Stimulated activated CD4-positive, alpha-beta T cell treated with anti-CD3 and anti-CD28 coated beads, TNF-alpha, amount 100 ng/mL, for 4 hours (primary cell): ENCODE measurements at regions not wholly inside any gene's neighbourhood (a gene's known extent, or its start where the extent isn't known, plus 50 kb on each side); places are given as distances from the start of the nearest gene placed in this dataset.

Experiments
- DNase-seq, 3 experiments: peaks; one replicate each; pipeline ENCODE4 v3.0.0-alpha.2; 2020; ENCODE audit warnings: low read depth in 3 of 3

DNA sequence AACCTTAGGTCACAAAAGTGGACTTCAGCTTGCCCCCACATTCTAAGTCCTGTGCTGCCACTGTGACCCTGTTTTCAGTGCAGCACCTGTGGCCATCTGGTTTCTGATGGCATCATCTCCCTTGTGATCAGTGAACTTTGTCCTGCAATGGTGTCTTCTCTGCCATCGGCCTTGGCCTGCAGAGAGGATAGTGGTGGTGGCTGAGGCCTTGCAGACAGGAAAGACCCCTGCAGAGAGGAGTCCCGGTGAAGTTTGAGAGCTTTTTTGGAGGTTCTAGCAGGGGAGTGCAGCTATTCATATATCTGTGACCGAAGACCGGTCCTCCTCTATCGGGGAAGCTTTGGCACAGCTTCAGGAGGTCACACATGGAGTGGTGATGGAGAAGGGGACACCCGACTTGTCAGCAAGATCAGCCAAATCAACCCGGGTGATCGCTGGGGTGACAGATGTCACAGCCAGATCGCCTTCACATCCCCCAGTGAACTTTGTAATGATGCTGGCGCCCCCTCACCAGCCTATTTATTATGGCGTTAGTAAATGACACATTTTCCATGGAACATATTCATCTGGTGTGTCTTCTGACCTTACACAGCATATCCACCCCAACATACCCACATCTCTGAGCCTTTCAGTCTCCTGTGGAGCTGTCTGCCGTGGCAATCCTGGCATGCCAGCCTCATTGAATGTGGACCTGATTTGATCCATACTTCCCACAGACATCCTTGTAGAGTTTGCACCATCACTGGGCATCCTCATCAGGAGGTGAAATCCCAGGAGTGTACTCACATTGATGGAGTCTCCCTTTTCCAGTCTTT lies 136.1 kb downstream of the PAPOLA start:
- no peak for DNase-seq

GRCh38 chr14:96639550-96639949 lies 137.4 kb downstream of the PAPOLA start:
- no peak for DNase-seq

DNA sequence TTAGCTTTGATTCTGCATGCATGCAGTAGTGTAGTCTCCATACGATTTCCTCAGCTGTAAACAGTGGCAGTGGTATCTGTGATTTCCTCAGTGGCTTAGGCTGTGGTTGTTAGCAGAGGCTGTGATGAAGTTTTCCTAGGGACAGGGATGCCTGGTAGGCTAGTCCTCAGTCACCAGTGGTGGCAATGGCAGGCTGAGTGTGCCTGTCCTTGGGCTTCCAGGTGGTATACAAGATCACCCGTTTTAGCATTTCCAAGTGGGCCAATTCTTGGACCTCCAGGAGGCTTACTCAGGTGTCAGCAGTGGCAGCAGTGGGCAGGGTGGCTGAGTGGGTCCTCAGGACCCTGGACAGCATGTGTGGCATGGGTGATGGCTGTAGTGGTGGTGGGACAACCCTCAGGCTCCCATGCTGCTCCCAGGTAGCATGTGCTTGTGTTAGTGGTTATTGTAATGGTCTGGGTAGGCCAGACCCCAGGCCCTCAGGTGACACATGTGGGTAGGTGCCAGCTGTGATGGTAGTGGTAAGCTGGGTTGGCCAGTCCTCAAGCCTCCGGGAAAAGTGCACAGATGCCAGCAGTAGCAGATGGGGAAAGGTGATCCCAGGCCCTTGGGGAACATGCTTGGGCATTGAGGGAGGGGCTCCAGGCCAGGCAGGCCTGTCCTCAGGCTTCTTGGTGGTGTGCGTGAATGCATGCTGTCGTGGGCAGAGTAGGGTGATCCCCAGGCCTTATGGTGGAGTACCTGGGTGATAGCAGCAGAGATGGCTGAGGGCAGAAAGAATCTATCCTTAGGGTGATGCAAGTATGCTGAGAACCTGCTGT lies 146.5 kb downstream of the PAPOLA start:
- no peak for DNase-seq

- no peak for DNase-seq
Observed at GRCh38 chr14:96649327-96649601, 147.1 kb downstream of the PAPOLA start.

DNA sequence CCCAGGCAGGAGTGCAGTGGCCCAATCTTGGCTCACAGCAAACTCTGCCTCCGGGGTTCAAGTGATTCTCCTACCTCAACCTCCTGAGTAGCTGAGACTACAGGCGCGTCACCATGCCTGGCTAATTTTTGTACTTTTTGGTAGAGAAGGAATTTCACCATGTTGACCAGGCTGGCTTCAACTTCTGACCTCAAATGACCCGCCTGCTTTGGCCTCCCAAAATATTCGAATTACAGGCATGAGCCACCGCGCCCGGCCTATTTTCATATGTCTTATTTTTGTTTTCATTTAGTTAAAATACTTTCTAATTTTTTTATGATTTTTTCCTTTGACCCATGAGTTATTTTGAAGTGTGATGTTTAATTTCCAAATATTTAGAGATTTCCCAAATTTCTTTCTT lies 143.6 kb upstream of the VRK1 start:
- DNase-seq: no peak

- no peak for DNase-seq
Observed at GRCh38 chr14:96658611-96659010, 138.6 kb upstream of the VRK1 start.

- no peak for DNase-seq
Observed at GRCh38 chr14:96660123-96660522, 137.1 kb upstream of the VRK1 start.

- no peak for DNase-seq
Observed at GRCh38 chr14:96660667-96661066, 136.5 kb upstream of the VRK1 start.

- no peak for DNase-seq
Observed at GRCh38 chr14:96661244-96661969, 135.8 kb upstream of the VRK1 start.

- DNase-seq: no peak
Observed at GRCh38 chr14:96662116-96662970, 134.8 kb upstream of the VRK1 start.

- no peak for DNase-seq
Observed at GRCh38 chr14:96663076-96663475, 134.1 kb upstream of the VRK1 start.

DNA sequence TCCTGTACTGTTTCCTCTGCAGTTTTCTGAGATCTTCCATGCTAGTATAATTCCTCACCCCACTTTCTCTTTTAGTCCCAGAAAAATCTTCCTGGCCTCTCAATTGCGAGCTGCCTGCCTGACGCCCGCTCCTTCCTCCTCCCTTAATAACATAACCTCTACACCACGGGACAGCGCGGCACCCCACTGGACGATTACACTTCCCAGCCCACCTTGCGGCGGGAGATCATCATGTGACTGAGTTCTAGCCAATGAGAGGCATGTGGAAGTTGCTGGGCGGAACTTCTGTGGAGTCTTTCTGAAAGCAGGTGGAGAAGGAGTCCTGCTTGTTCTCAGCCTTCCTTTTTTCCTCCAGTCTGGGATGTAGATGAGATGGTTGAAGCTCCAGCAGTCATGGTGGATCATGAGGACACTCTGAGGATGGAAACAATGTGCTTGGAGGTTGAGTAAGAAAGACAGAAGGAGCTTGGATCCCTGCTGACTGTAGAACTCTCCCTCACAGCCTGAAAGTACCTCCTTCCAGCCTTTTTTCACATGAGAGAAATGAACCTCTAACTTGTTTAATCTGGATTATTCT lies 133.6 kb upstream of the VRK1 start:
- DNase-seq: no peak

GRCh38 chr14:96666088-96666487 lies 131.1 kb upstream of the VRK1 start:
- DNase-seq: no peak

DNA sequence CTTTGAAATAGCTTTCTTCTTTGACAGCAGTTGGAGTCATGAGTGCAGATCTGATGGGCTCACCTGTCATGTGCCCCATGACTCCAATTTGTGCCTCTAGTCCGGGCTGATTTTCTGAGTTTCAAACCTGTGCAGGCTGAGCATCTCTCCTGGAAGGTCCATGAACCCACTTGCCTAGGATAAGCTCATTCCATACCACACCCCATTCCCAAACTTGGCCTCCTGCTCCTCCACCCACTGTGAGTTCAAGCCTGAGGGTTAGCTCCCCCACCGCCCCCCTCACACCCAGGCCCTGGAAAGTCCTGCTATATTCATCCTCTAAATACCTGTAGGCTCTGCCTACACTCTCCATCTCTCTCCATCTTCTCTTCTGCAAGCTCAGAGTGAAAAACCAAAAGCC lies 126.8 kb upstream of the VRK1 start:
- DNase-seq: no peak

GRCh38 chr14:96671218-96671617 lies 126.0 kb upstream of the VRK1 start:
- no peak for DNase-seq

DNA sequence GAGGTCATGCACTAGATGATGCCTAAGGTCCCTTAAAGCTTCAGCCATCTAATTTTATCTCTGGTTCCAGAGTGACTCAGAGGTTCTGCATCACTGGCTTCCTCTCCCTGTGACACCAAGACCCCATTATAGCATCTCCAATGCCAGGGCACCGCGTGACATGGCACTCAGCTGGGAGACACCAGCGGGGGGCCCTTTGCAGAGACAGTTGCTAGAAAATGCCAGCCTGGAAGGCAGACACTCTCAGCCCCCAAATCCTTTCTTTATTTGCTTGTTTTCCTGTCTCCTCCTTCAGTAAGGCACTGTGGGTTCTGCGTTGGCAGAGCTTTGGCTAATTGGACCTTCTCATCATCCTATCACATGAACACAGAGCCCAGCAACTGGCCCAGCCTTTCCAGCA lies 123.5 kb upstream of the VRK1 start:
- DNase-seq: no peak

- DNase-seq: no peak
Observed at GRCh38 chr14:96674121-96674520, 123.1 kb upstream of the VRK1 start.

DNA sequence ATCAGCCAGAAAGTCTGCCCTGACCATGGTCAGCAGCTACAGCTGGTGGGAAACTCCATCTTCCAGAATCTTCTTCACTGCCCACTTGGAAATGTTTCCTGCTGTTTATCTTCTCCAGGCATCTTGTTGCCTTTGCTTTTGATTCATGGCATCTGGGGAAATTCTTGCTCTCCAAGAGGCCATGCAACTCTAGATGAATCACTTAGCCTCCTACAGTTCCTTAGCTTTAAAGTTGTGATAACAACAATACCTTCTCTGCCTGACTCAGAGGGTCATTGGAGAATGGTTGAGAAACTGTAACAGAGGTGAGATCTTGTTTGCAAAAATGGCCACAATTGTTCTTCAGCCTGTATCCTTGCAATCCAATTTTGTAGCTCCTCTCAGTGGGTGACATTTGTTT lies 121.0 kb upstream of the VRK1 start:
- no peak for DNase-seq

DNA sequence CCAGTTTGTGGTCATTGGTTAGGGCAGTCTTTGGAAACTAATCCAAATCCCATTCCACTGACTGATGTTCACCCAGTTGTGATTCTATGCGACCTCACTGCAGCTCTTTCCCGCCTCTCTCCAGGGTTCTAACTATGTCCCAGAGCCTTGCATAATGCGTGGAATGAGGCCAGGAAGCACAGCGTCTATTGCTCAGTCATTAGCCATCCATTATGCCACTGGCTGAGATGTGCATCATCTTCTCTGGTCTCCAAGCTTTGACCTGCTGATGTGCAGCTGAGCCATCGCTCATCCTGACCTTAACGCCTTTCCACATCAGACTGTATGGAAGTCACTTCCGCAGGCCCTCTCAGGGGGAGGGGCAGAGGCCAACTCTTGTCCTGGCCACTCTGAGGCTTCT lies 115.4 kb upstream of the VRK1 start:
- DNase-seq: no peak

DNA sequence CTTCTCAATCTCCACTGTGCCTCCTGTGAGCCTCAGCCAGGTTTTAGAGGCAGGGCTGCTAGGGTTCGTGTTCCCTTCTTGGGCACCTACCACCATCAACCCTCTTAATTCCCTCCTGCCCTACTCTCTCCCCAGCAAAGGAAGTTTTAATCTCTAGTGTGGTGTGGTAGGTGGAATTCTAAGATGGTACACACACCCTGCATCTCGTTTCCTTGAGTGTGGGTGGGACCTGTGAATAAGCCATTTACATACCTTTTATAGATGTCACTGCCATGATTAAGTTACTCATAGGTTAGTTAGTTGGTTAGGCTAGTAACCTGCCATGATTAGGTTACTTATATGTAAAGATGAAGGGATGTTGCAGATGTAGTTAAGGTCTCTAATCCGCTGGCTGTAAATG lies 114.8 kb upstream of the VRK1 start:
- DNase-seq: no peak

GRCh38 chr14:96683562-96684289 lies 113.5 kb upstream of the VRK1 start:
- DNase-seq: no peak
